GM19043 (cell line): ENCODE measurements at regions not wholly inside any gene's neighbourhood (a gene's known extent, or its start where the extent isn't known, plus 50 kb on each side); places are given as distances from the start of the nearest gene placed in this dataset.
"Not testable (repeated sequence)": the region's sequence is repeated elsewhere in the genome, so short reads cannot be mapped to it uniquely, and the experiment has no call there.

Experiments
- ATAC-seq: cut with Tn5 transposase; IDR thresholded peaks from one replicate; pipeline ENCODE4 v1.9.1; 2021; ENCODE audit warnings: low read depth; ENCODE audit not compliant: unreplicated experiment

DNA sequence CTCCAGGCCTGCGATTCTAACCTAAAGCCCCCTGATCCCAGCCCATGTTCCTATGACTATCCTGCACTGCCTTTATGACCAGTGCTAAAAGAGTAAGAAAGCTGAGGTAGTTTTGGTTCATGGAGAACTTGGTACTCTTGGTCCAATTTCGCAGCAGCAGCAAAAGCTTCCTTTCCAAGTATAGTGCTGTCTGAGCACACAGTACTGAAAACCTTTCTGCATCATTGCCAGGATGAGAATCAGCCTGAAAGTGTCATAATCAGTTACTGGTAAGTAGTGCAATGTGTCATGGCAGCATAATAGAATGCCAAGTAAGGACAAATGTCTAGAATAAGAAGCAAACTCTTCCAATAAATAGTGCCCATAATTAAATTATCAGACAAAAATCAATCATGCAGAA, 889.6 kb upstream of the ADGRL4 start:
- no peak for ATAC-seq

DNA sequence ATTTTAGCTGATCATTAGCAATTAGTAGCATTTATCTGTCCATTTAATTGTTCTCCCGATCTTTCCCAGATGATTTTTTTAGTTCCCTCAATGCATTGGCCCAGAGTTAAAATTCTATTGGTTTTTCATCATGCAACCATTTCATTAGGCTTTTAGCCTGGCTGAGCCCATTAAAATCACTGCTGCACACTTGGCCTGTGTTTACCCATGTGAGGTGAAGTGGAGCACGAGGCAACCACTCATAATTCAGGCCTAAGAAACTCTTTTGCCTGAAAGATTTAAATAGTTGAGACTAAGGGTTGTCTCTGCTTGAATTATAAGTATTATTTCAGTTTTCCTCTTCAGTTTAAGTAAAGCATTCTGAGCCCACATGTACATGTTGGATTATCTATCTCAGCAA, 889.0 kb upstream of the ADGRL4 start:
- no peak for ATAC-seq

DNA sequence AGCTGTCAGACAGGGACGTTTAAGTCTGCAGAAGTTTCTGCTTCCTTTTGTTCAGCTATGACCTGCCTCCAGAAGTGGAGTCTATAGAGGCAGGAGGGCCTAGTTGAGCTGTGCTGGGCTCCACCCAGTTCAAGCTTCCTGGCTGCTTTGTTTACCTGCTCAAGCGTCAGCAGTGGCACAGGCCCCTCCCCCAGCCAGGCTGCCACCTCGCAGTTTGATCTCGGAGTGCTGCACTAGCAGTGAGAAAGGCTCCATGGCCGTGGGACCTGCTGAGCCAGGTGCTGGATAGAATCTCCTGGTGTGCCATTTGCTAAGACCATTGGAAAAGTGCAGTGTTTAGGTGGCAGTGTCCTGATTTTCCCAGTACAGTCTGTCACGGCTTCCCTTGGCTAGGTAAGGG, 887.6 kb upstream of the ADGRL4 start:
- not testable (repeated sequence) for ATAC-seq

DNA sequence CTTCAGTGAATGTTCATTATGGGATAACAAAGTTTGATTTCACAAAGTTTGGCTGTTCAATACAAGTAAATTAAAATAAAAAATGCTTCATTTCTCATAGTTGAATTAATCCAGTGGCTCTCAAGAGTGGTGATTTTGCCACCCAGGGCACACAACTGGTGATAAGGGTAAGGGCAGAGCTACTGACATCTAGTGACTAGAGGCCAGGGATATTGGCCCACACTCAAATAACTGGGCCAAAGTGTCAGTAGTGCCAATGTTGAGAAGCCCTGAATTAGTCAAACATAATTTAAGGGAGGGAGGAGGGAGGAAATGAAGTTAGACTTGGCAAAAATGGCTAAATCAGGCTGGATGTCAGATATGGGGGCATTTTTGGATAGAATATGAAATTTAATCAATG, 880.5 kb upstream of the ADGRL4 start:
- no peak for ATAC-seq

DNA sequence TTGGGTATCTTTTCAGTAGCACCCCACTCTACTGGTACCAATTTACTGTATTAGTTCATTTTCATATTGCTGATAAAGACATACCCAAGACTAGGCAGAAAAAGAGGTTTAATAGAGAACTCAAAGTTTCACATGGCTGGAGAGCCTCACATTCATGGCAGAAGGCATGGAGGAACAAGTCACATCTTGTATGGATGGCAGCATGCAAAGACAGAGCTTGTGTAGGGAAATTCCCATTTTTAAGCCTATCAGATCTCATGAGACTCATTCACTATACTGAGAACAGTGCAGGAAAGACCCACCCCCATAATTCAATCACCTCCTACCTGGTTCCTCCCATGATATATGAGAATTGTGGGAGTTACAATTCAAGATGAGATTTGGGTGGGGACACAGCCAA, 878.6 kb upstream of the ADGRL4 start:
- no peak for ATAC-seq

DNA sequence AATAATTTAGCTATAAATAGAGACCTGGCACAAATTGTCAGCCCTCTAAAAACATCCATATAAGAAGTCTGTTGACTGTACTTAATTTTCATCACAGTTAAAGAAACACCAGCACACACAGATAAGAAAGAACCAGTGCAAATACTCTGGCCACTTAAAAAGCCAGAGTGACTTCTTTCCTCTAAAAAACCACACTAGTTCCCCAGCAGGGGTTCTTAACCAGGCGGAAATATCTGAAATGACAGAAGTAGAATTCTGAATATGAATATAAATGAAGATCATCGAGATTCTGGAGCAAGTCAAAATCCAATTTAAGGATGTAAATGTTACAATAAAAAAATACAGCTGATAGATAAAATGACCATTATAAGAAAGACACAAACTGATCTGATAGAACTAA, 870.6 kb upstream of the ADGRL4 start:
- ATAC-seq = no peak

DNA sequence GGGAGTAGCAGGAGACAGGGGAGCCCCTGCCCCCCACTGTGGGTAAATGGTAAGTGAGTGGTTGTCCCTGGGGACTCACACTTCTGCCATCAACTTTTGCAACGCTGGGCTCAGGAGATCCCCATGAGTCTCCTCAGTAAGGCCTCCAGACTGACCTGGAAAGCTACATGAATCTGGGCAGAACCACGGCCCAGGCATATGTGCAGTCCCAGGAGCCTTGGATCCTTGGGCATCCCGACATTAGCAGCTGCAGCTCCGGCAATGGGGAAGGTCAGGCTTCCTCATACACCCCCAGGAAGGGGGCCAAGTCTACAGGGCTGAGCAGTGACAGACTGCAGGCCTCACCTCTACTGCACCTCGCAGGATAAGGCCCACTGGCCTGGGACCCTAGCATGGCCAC, 868.7 kb upstream of the ADGRL4 start:
- no peak for ATAC-seq

DNA sequence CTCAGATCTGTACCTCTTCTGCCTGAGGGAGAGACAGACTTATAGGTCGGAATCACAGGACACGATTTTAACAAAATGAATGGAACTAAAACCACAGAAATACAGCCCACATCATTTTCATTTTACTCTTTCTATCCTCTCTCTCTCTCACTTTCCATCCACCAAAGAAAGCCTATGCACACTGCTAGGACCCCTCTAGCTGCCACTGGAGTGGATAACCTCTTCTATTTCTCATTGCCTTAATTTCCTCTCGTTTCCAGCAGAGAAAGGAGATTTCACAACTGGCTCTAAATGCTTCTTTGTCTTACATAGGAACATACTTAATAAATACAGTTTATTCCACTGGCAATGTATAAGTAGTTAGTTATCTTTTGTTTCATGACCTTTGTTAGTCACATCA, 867.8 kb upstream of the ADGRL4 start:
- no peak for ATAC-seq

DNA sequence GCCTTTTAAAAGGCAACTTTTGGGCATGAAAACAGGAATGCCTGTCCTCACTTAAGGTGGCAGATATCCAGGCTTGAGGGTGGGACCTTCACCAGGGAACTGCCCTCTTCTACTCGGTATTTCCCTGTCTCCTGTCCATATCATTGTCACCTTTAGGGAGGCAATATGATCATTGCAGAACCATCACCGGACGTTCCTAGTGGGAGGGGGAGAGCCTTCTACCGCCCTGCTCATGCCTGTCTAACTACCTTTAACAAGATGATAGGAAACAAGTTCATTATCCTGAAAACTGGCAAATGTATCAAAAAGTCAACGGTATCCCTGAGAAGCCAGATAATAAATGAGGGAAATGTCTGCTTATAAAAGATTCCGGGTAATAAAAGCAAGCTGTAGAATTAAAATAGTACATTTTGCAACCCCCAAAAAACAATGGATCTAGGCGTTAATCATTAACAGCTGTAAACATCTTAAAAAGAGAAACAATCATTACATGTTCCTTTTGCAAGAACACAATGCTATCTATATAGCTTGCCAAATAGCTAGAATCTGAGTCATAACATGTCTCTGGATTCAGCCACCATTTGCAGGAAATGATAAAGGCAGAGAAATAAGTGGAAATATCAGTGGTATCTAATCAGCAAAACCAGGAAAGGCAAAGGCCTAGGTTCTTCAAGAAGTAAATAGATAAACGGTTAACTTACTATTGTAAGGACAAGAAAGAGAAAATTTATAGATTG, 852.9 kb upstream of the ADGRL4 start:
- ATAC-seq = no peak

DNA sequence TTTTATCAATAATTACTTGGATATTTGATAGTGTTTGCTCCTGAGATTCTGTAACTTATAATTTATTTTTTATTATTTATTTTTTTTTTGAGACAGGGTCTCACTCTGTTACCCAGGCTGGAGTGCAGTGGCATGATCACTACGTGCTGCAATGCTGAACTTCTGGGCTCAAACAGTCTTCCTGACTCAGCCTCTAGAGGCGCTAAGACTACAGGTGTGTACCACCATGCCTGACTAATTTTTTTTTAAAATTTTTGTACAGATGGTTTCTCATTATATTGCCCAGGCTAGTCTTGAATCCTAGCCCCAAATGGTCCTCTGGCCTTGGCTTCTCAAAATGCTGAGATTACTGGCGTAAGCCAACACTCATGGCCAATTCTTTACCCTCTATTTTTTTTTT, 845.5 kb upstream of the ADGRL4 start:
- ATAC-seq = no peak

DNA sequence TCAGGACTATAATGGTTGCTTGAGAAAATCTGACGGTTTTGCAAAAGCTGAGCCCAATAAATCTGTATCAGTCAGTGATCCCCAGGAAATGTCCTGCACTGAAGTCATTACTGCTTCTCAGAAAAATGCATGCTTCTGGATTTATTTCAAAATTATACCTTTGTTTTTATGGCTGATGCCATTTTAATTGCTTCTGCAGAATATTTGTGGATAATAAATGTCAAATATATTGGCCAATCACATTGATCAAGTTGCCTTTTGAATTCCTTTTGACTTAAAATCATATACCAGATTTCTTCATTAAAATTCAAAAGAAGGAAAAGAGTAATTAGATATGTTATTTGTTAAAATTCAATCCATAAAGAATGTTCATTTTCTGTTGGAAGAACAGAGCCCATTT, 842.9 kb upstream of the ADGRL4 start:
- no peak for ATAC-seq

DNA sequence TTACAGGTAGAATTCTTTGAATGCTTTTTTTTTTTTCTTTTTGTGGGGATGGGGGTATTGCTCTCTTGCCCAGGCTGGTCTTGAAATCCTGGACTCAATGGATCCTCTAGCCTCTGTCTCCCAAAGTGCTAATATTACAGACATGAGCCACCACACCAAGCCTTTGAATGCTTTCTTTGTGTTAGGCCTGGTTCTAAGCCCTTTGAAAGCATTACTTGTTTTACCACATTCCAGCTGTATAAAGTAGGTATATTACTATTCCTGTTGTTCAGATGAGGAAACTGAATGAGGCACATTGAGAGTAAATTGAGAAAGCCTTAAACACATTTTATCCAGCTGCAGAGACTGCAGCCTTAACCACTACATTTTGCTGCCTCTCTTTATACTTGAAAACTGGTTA, 841.8 kb upstream of the ADGRL4 start:
- no peak for ATAC-seq

DNA sequence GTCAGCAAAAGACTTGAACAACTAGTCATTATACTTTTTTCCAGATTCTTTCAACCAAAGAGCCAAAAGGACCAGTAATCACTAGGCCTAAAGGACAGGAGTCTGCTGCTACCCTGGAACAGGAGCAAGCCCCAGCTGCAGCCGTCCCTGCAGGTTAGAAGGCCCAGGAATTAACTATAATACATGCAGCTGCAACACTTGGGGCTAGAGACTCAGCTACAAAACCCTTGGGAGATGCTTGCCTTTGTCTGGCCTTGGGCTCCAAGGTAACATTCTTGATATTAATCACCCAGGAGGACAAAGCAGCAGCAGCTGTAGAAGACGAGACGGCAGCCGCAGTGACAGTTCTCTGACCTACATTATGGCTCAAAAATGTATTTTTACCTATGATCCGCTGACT, 841.2 kb upstream of the ADGRL4 start:
- ATAC-seq = no peak

DNA sequence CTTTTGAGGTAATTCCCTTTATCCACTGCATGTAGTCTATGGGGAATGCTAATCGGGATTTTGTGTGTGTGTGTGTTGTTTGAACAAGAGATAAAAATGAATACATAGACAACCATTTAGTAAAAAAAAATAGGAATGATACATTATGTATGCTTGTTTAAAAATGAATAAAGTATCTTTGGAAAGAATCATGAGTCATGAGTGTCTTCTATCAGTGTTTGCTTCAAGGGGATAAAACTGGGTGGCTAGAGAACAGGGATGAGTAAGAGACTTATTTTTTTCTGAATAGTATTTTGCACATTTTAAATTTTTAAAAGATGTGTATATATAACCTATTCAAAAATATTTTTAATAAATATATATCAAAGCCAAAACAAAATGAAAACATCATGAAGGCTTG, 839.4 kb upstream of the ADGRL4 start:
- no peak for ATAC-seq

DNA sequence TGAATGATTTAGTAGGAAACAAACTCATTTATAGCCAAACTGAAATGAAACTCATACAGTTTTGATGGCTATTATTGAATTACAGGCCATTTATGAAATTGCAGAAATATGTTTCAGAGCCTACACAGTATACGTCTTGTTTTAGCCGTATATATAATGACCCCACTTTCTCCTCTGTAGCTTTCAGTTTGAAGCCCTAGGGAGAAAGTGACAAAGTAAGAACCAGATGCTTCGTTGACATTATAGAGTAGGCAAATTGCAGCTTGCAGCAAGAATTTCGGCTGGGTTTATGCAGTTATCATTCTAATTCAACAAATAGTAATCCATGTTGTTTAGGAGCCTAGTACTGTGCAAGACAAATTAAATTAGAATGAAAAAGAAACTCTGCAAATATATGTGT, 836.3 kb upstream of the ADGRL4 start:
- ATAC-seq = no peak

DNA sequence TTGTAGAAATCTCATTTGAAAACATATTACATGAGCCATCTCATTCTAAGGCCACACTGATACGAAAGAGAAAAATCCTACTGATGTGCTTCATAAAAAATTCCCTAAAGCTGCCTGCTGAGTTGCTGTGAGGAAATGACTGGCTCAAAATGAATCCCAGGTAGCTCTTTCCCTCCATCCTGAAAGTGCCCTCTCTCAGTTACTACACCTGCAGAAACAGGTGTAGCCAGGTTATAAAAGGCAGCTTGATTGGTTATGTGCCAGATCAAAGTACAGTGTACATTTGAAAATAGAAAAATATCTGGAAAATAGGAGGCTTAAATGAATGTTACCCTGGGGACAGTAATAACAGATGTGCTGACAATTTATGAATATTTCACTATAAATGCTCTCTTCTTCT, 833.4 kb upstream of the ADGRL4 start:
- ATAC-seq = no peak

DNA sequence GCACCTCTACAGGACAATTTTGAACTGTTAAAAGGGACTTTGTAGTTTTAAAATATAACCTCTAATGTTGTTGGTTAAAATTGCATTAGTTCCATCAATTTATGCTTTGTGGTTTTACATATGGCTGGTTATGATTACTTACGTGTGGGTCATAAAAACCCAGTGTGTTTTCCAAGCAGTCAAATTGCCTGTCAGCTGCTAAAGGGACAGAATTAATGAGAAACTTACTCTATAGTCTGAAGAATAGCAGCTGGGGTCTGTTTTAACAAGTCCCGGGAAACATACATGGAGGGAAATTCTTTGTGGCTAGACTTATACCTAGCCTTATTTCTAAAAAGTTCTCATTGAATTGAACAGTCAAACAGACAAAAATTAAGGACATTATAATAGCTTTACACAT, 820.9 kb upstream of the ADGRL4 start:
- ATAC-seq = no peak

DNA sequence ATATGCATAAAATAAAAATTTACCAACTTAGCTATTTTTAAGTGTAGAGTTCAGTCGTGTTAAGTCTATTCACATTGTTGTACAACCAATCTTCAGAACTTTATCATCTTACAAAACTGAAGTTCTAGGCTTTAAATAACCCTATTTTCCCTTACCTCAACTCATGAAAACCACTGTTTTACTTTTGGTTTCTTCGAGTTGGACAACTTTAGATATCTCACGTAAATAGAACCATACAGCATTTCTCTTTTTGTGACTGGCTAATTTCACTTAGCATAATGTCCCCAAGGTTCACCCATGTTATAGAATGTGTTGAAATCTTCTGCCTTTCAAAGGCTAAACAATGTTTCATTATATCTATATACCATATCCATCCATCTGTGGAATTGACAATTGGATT, 819.0 kb upstream of the ADGRL4 start:
- no peak for ATAC-seq

DNA sequence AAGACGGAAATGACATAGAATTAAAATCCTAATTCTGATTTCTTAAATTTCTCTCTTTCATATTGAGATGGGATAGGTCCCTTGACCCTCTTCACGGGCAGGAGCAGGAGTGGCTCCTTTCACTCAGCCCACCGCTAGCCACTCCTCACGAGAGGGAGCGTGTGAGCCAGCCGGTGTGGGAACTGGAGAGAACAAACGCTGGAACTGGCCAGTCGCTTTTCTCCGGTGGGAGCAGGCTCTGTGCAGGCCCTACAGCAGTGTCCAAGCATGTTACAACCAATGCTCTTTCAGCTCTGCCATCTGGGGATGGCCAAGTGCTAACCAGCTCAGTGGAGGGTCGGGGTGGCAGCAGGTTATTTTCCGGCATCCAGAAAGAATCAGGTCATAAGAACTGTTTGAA, 815.5 kb upstream of the ADGRL4 start:
- ATAC-seq = no peak

DNA sequence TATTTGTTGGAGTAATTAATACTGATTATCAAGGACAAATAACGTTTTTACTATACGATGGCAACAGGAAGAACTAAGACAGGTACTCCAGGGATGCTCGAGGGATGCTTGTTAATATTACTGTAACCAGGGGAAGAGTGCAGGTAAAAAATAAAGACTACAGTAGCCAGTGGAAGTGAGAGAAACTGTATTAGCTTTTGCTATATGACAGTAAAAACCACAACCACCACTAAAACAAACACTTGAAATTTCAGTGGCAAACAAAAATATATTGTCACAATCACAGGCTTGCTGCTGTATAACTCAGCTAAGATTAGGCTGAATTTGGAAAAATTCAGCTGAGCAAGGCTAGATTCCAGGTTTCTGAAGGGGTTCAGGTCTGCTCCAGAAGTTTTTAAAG, 812.6 kb upstream of the ADGRL4 start:
- peak; percentile 67 for ATAC-seq

DNA sequence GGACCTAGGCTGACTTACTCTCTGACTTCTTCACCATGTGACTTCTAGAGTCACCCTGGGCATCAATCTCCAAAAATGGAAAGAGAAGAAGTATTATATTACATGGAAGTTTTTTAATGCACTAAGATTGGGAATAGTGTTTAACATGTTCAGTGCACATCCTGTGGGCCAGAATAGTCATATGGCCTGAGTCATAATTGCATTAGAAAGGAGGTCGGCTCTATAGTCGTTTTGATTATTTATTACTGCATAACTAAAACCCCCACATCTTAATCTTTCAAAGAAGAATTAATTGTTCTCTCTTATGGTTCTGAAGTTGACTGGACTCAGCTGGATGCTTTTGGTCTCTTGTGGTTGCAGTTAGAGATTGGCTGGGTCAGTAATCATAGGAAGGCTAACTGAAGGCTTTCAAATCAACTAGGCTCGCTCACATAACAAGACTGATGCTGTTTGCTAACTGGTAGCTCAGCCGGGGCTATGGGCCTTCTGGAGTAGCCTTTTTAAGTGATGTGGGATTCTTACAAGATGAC, 810.6 kb upstream of the ADGRL4 start:
- ATAC-seq = no peak

DNA sequence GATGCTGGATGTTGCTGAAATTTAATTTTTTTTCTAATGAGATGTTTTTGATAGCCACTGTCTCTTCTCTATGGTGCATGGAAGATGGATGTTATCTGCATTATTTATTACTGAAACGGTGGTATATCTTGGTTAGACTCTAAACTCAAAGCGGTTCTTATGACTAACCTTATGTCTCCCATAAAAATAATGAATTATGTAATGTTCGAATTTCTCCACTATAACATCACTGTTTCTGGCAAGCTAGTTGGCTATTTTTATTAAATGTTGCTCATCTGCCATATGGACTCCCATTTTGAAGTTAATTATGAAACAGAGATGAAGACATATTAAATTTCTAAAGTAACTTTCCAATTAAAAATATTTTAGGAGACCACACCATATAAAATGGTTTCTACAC, 808.6 kb upstream of the ADGRL4 start:
- no peak for ATAC-seq

DNA sequence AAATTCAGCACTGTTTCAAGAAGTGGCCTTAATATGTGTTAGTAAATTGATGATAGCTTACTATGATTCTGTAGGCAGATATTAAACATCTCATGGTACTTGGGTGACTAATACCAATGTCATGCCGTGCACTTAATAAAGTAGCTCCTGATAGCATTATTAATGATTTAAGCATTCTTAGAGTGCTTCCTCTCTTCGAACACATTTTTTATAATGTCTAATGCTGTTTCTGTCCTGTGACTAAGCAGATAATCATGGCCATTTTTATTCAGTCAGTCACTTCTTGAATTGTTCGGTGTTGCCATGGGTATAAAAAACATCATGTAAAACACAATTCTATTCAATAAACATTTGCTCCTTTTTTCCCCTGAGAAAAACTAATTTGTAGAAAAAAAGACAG, 804.6 kb upstream of the ADGRL4 start:
- no peak for ATAC-seq
